ENCODE measurements at regions not wholly inside any gene's neighbourhood (a gene's known extent, or its start where the extent isn't known, plus 50 kb on each side); places are given as distances from the start of the nearest gene placed in this dataset.

DNA sequence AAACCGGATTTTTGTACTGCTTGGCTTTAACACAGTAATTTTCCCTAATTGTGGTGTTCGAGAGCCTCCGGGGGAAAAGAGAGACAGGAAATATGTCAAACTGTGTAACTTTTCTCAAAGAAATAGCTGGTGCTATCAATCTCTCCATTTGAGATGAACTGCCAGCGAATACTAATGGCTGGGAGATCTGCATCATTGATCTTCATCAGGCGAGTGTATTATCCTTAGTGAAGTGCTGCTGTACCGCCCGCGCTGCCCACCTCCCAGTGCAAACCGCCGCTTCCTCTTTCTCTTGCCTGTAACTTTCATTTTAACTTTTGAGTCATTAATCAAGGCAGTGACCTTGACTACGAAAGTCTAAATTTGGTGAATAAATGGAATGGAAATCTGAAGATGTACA, 246.1 kb upstream of the ST6GAL2 start:
- TF ChIP-seq CTCF (IDR thresholded peaks at IDR 0.05 in 4 of 5, conservative IDR thresholded peaks at IDR 0.05 in 1 of 5) = no peak
- no peak for TF ChIP-seq POLR2A (IDR thresholded peaks at IDR 0.05)

Measured in gastrocnemius medialis (tissue), 4 donors.